Activated CD4-positive, alpha-beta T cell treated with anti-CD3 and anti-CD28 coated beads, Interleukin-2, Interleukin-6, amounts not matched to agents 100 ng/mL and 50 ng/mL, durations not matched to agents 16 hours and 8 hours (primary cell): ENCODE measurements at regions not wholly inside any gene's neighbourhood (a gene's known extent, or its start where the extent isn't known, plus 50 kb on each side); places are given as distances from the start of the nearest gene placed in this dataset.

Experiments used
- DNase-seq: peaks from one replicate; pipeline ENCODE4 v3.0.0-alpha.2; 2020

GRCh38 chr18:43992741-43993140, 687.9 kb upstream of the SETBP1 start:
- no peak for DNase-seq

- no peak for DNase-seq
These were observed 686.3 kb upstream of the SETBP1 start for GRCh38 chr18:43994381-43994780.

GRCh38 chr18:44013871-44014270, 666.8 kb upstream of the SETBP1 start:
- no peak for DNase-seq

GRCh38 chr18:44025421-44025820, 655.3 kb upstream of the SETBP1 start:
- no peak for DNase-seq

- DNase-seq: no peak
These were observed 652.6 kb upstream of the SETBP1 start for GRCh38 chr18:44028109-44028508.

GRCh38 chr18:44031063-44031462, 649.6 kb upstream of the SETBP1 start:
- DNase-seq: no peak

GRCh38 chr18:44033144-44033701, 647.5 kb upstream of the SETBP1 start:
- no peak for DNase-seq

- no peak for DNase-seq
These were observed 645.1 kb upstream of the SETBP1 start for GRCh38 chr18:44035554-44035953.

GRCh38 chr18:44036501-44036900, 644.2 kb upstream of the SETBP1 start:
- DNase-seq: no peak

- no peak for DNase-seq
These were observed 641.5 kb upstream of the SETBP1 start for GRCh38 chr18:44039216-44039615.

- DNase-seq: no peak
These were observed 640.9 kb upstream of the SETBP1 start for GRCh38 chr18:44039826-44040225.

- no peak for DNase-seq
These were observed 639.1 kb upstream of the SETBP1 start for GRCh38 chr18:44041553-44041952.

- DNase-seq: no peak
These were observed 638.7 kb upstream of the SETBP1 start for GRCh38 chr18:44041961-44042360.

GRCh38 chr18:44046376-44046975, 634.2 kb upstream of the SETBP1 start:
- DNase-seq: no peak

- no peak for DNase-seq
These were observed 633.1 kb upstream of the SETBP1 start for GRCh38 chr18:44047585-44047984.

- DNase-seq: no peak
These were observed 632.3 kb upstream of the SETBP1 start for GRCh38 chr18:44048435-44048834.

GRCh38 chr18:44048846-44049245, 631.8 kb upstream of the SETBP1 start:
- no peak for DNase-seq

GRCh38 chr18:44051026-44051425, 629.7 kb upstream of the SETBP1 start:
- DNase-seq: no peak

GRCh38 chr18:44054514-44054913, 626.2 kb upstream of the SETBP1 start:
- peak; percentile 4 for DNase-seq

GRCh38 chr18:44060197-44060596, 620.5 kb upstream of the SETBP1 start:
- no peak for DNase-seq

GRCh38 chr18:44061438-44061837, 619.2 kb upstream of the SETBP1 start:
- no peak for DNase-seq

- no peak for DNase-seq
These were observed 618.3 kb upstream of the SETBP1 start for GRCh38 chr18:44062345-44062744.

GRCh38 chr18:44065206-44065605, 615.5 kb upstream of the SETBP1 start:
- no peak for DNase-seq

- no peak for DNase-seq
These were observed 614.1 kb upstream of the SETBP1 start for GRCh38 chr18:44066541-44066940.

GRCh38 chr18:44067186-44067585, 613.5 kb upstream of the SETBP1 start:
- DNase-seq: no peak
